H9 (cell line): ENCODE measurements at regions not wholly inside any gene's neighbourhood (a gene's known extent, or its start where the extent isn't known, plus 50 kb on each side); places are given as distances from the start of the nearest gene placed in this dataset.

ENCODE experiments used
- DNase-seq: peaks from one replicate; pipeline ENCODE4 v3.0.0-alpha.2; 2017
- H2AFZ ChIP-seq: one replicate; pipeline ENCODE4 v1.6.1; 2013; ENCODE audit warnings: mild to moderate bottlenecking, low read length, control low read depth, moderate library complexity
- H2AK5ac ChIP-seq: 2 replicates; pipeline ENCODE4 v1.6.1; 2013; ENCODE audit warnings: low read length, control low read depth, mixed read lengths; ENCODE audit not compliant: insufficient read length
- H2BK120ac ChIP-seq: one replicate; pipeline ENCODE4 v1.6.1; 2013; ENCODE audit warnings: low read depth, mild to moderate bottlenecking, low read length, control low read depth, inconsistent platforms; ENCODE audit not compliant: poor library complexity, severe bottlenecking
- H2BK12ac ChIP-seq: 2 replicates; pipeline ENCODE4 v1.6.1; 2013; ENCODE audit warnings: low read length, control low read depth, mixed read lengths, low read depth; ENCODE audit not compliant: insufficient read length
- H2BK15ac ChIP-seq: 2 replicates; pipeline ENCODE4 v1.6.1; 2013; ENCODE audit warnings: low read depth, low read length, control low read depth
- H2BK20ac ChIP-seq: one replicate; pipeline ENCODE4 v1.6.1; 2013; ENCODE audit warnings: low read depth, mild to moderate bottlenecking, low read length, control low read depth, inconsistent platforms; ENCODE audit not compliant: poor library complexity, severe bottlenecking
- H2BK5ac ChIP-seq: 2 replicates; pipeline ENCODE4 v1.6.1; 2013; ENCODE audit warnings: low read length, control low read depth, mixed read lengths; ENCODE audit not compliant: insufficient read length
- H3K14ac ChIP-seq: 2 replicates; pipeline ENCODE4 v1.6.1; 2013; ENCODE audit warnings: low read length, control low read depth; ENCODE audit not compliant: insufficient read depth
- H3K18ac ChIP-seq: 2 replicates; pipeline ENCODE4 v1.6.1; 2013; ENCODE audit warnings: low read depth, mild to moderate bottlenecking, mixed read lengths, low read length, control low read depth; ENCODE audit not compliant: insufficient read length
- H3K23ac ChIP-seq: 2 replicates; pipeline ENCODE4 v1.6.1; 2013; ENCODE audit warnings: low read length, control low read depth, mixed read lengths, low read depth; ENCODE audit not compliant: insufficient read length
- H3K23me2 ChIP-seq: 2 replicates; pipeline ENCODE4 v1.6.1; 2013; ENCODE audit warnings: low read depth, mild to moderate bottlenecking, mixed read lengths, low read length, control low read depth; ENCODE audit not compliant: insufficient read length, poor library complexity, severe bottlenecking
- H3K27ac ChIP-seq: 2 replicates; pipeline ENCODE4 v1.5.1; 2013; ENCODE audit warnings: low read length, control low read depth, mixed read lengths, low read depth; ENCODE audit not compliant: insufficient read length
- H3K27me3 ChIP-seq: 2 replicates; pipeline ENCODE4 v1.6.1; 2013; ENCODE audit warnings: low read length, control low read depth, inconsistent platforms; ENCODE audit not compliant: insufficient read depth
- H3K4ac ChIP-seq: 2 replicates; pipeline ENCODE4 v1.6.1; 2013; ENCODE audit warnings: low read depth, mild to moderate bottlenecking, control low read depth, inconsistent platforms, low read length, moderate library complexity
- H3K4me1 ChIP-seq: 2 replicates; pipeline ENCODE4 v1.6.1; 2013; ENCODE audit warnings: low read length, control low read depth, inconsistent platforms; ENCODE audit not compliant: insufficient read depth
- H3K4me2 ChIP-seq: 2 replicates; pipeline ENCODE4 v1.6.1; 2013; ENCODE audit warnings: low read length, control low read depth, mixed read lengths; ENCODE audit not compliant: insufficient read length, insufficient read depth
- H3K56ac ChIP-seq: 2 replicates; pipeline ENCODE4 v1.6.1; 2013; ENCODE audit warnings: low read depth, mild to moderate bottlenecking, mixed read lengths, low read length, control low read depth; ENCODE audit not compliant: insufficient read length
- H3K79me1 ChIP-seq: 2 replicates; pipeline ENCODE4 v1.6.1; 2013; ENCODE audit warnings: low read depth, mild to moderate bottlenecking, moderate library complexity, low read length, control low read depth, inconsistent platforms; ENCODE audit not compliant: insufficient read depth, poor library complexity, severe bottlenecking
- H3K79me2 ChIP-seq: 2 replicates; pipeline ENCODE4 v1.6.1; 2013; ENCODE audit warnings: low read length, control low read depth, inconsistent platforms; ENCODE audit not compliant: insufficient read depth
- H3K9ac ChIP-seq: 2 replicates; pipeline ENCODE4 v1.6.1; 2013; ENCODE audit warnings: low read length, control low read depth, mixed read lengths; ENCODE audit not compliant: insufficient read length; ENCODE audit errors: extremely low read depth
- H3K9me3 ChIP-seq: one replicate; pipeline ENCODE4 v1.6.1; 2013; ENCODE audit warnings: low read depth, low read length, inconsistent platforms; ENCODE audit not compliant: control insufficient read depth
- H3T11ph ChIP-seq: one replicate; pipeline ENCODE4 v1.6.1; 2013; ENCODE audit warnings: mild to moderate bottlenecking, low read length, control low read depth, inconsistent platforms
- H4K20me1 ChIP-seq: one replicate; pipeline ENCODE4 v1.6.1; 2013; ENCODE audit not compliant: control insufficient read depth, insufficient read length, insufficient read depth
- H4K5ac ChIP-seq: 2 replicates; pipeline ENCODE4 v1.6.1; 2013; ENCODE audit warnings: low read depth, mild to moderate bottlenecking, mixed read lengths, low read length, control low read depth; ENCODE audit not compliant: insufficient read length
- H4K8ac ChIP-seq: replicated peaks from 2 replicates; pipeline ENCODE4 v1.6.1; 2013; ENCODE audit warnings: low read length, control low read depth, mixed read lengths, low read depth; ENCODE audit not compliant: insufficient read length
- H4K91ac ChIP-seq: 2 replicates; pipeline ENCODE4 v1.6.1; 2013; ENCODE audit warnings: low read depth, mild to moderate bottlenecking, moderate library complexity, mixed read lengths, low read length, control low read depth; ENCODE audit not compliant: insufficient read length
- H3K27ac Mint-ChIP-seq, 3 experiments: 2 replicates in 2 of 3; 3 replicates in 1 of 3; pipeline ENCODE4 v1.8.0; 2020 to 2021; ENCODE audit warnings: mixed read lengths in 3 of 3, mild to moderate bottlenecking in 1 of 3, moderate library complexity in 1 of 3
- H3K27me3 Mint-ChIP-seq: 2 replicates; pipeline ENCODE4 v1.8.0; 2021; ENCODE audit warnings: low read depth, mild to moderate bottlenecking, moderate library complexity, mixed read lengths
- H3K36me3 Mint-ChIP-seq, 3 experiments: 2 replicates in 2 of 3; 3 replicates in 1 of 3; pipeline ENCODE4 v1.8.0; 2020 to 2021; ENCODE audit warnings: low read depth in 3 of 3, mixed read lengths in 3 of 3; ENCODE audit not compliant: insufficient read depth in 1 of 3
- H3K4me1 Mint-ChIP-seq, 2 experiments: 2 replicates each; pipeline ENCODE4 v1.8.0; 2020; ENCODE audit warnings: mixed read lengths in 2 of 2
- H3K4me3 Mint-ChIP-seq, 2 experiments: 2 replicates in 1 of 2; 3 replicates in 1 of 2; pipeline ENCODE4 v1.8.0; 2020 to 2021; ENCODE audit warnings: mild to moderate bottlenecking in 2 of 2, mixed read lengths in 2 of 2, moderate library complexity in 1 of 2
- H3K9me3 Mint-ChIP-seq, 2 experiments: 2 replicates in 1 of 2; 3 replicates in 1 of 2; pipeline ENCODE4 v1.8.0; 2020; ENCODE audit warnings: mild to moderate bottlenecking in 2 of 2, mixed read lengths in 2 of 2, moderate library complexity in 1 of 2
- TF ChIP-seq, protein P1 (sequence below): fragments of 200-600 bp; sonication (generic); conservative IDR thresholded peaks from 3 replicates; pipeline ENCODE4 v1.8.0; 2021; ENCODE audit warnings: antibody characterized with exemption, mild to moderate bottlenecking

DNA sequence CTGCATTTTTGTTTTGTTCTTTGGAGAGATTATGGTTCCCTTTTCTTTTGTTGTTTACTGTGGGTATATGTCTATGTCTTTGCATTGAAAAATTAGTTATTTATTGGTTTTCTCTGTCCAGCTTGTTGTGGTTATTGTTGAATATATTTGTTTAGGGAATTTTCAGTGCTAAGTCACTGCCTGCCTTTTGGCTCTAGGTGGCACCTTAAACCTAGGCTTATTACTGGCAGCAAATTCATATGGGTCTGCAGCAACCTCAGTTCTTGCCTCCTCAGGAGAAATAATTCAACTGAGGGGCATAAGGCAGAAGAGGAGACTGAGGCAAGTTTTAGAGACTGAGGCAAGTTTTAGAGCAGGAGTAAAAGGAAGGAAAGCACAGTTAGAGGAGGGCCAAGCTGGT lies 1157.3 kb upstream of the AGA start:
- Histone ChIP-seq H4K91ac (no peak overlapping the region), H2BK20ac (no peak overlapping the region)
- TF ChIP-seq, protein P1, sequence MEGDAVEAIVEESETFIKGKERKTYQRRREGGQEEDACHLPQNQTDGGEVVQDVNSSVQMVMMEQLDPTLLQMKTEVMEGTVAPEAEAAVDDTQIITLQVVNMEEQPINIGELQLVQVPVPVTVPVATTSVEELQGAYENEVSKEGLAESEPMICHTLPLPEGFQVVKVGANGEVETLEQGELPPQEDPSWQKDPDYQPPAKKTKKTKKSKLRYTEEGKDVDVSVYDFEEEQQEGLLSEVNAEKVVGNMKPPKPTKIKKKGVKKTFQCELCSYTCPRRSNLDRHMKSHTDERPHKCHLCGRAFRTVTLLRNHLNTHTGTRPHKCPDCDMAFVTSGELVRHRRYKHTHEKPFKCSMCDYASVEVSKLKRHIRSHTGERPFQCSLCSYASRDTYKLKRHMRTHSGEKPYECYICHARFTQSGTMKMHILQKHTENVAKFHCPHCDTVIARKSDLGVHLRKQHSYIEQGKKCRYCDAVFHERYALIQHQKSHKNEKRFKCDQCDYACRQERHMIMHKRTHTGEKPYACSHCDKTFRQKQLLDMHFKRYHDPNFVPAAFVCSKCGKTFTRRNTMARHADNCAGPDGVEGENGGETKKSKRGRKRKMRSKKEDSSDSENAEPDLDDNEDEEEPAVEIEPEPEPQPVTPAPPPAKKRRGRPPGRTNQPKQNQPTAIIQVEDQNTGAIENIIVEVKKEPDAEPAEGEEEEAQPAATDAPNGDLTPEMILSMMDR: peak; percentile 71

More for the DNA sequence above, 1157.3 kb upstream of the AGA start:
- H2BK5ac ChIP-seq: no peak overlapping the region
- peaks cover 0 to 2% of the 10 kb centered on the region in 2 experiments; a peak in 1 of 4 replicates for H3K4me1 Mint-ChIP-seq
- H3K56ac ChIP-seq: no peak overlapping the region
- no peak overlapping the region for H2BK12ac ChIP-seq
- H3K79me2 ChIP-seq: no peaks in the 10 kb centered on the region
- no peak overlapping the region for H2AFZ ChIP-seq
- no peaks in the 10 kb centered on the region for H3K27me3 Mint-ChIP-seq
- no peak for DNase-seq
- H3T11ph ChIP-seq: no peak overlapping the region
- H3K14ac ChIP-seq: no peak overlapping the region
- H4K20me1 ChIP-seq: no peaks in the 10 kb centered on the region
- H3K9me3 Mint-ChIP-seq: no peaks in the 10 kb centered on the region
- H3K4ac ChIP-seq: no peak overlapping the region
- H3K4me1 ChIP-seq: no peaks in the 10 kb centered on the region
- no peak overlapping the region; a peak in 1 of 7 replicates for H3K27ac Mint-ChIP-seq
- H3K23ac ChIP-seq: no peak overlapping the region
- no peaks in the 10 kb centered on the region for H3K36me3 Mint-ChIP-seq
- H3K9ac ChIP-seq: no peak overlapping the region
- no peak overlapping the region for H3K18ac ChIP-seq
- H3K23me2 ChIP-seq: no peaks in the 10 kb centered on the region
- no peak overlapping the region for H3K4me2 ChIP-seq
- no peak overlapping the region for H2AK5ac ChIP-seq
- H4K5ac ChIP-seq: no peak overlapping the region
- no peak overlapping the region for H4K8ac ChIP-seq
- no peak overlapping the region for H3K27ac ChIP-seq
- no peaks in the 10 kb centered on the region for H3K9me3 ChIP-seq
- H3K27me3 ChIP-seq: no peaks in the 10 kb centered on the region
- H2BK15ac ChIP-seq: no peak overlapping the region
- H3K79me1 ChIP-seq: no peaks in the 10 kb centered on the region
- no peak overlapping the region for H3K4me3 Mint-ChIP-seq
- H2BK120ac ChIP-seq: no peak overlapping the region
